ENCODE measurements at regions not wholly inside any gene's neighbourhood (a gene's known extent, or its start where the extent isn't known, plus 50 kb on each side); places are given as distances from the start of the nearest gene placed in this dataset.
"Not testable (repeated sequence)": the region's sequence is repeated elsewhere in the genome, so short reads cannot be mapped to it uniquely, and the experiment has no call there.

GRCh38 chr3:44130249-44130648, 111.4 kb upstream of the TOPAZ1 start:
- DNase-seq (ENCODE audit: low read depth in 2 of 2): no peak

- no peak for DNase-seq (ENCODE audit: low read depth in 2 of 2)
Measured at GRCh38 chr3:44132061-44132460, 109.6 kb upstream of the TOPAZ1 start.

- no peak for DNase-seq (ENCODE audit: low read depth in 2 of 2)
Measured at GRCh38 chr3:44132593-44132992, 109.1 kb upstream of the TOPAZ1 start.

GRCh38 chr3:44136421-44136820, 105.3 kb upstream of the TOPAZ1 start:
- DNase-seq (ENCODE audit: low read depth in 2 of 2): no peak

GRCh38 chr3:44146073-44146472, 95.6 kb upstream of the TOPAZ1 start:
- no peak for DNase-seq (ENCODE audit: low read depth in 2 of 2)

- DNase-seq (ENCODE audit: low read depth in 2 of 2): no peak
Measured at GRCh38 chr3:44159696-44160300, 81.9 kb upstream of the TOPAZ1 start.

GRCh38 chr3:44160818-44161217, 80.9 kb upstream of the TOPAZ1 start:
- DNase-seq (ENCODE audit: low read depth in 2 of 2): no peak

- no peak for DNase-seq (ENCODE audit: low read depth in 2 of 2)
Measured at GRCh38 chr3:44171891-44172290, 69.8 kb upstream of the TOPAZ1 start.

- DNase-seq (ENCODE audit: low read depth in 2 of 2): not testable (repeated sequence)
Measured at GRCh38 chr3:44172701-44173100, 69.0 kb upstream of the TOPAZ1 start.

GRCh38 chr3:44173263-44173662, 68.4 kb upstream of the TOPAZ1 start:
- DNase-seq (ENCODE audit: low read depth in 2 of 2): no peak

- DNase-seq (ENCODE audit: low read depth in 2 of 2): no peak
Measured at GRCh38 chr3:44175070-44175469, 66.6 kb upstream of the TOPAZ1 start.

GRCh38 chr3:44179246-44179645, 62.4 kb upstream of the TOPAZ1 start:
- DNase-seq (ENCODE audit: low read depth in 2 of 2): no peak

GRCh38 chr3:44184319-44184953, 57.2 kb upstream of the TOPAZ1 start:
- no peak for DNase-seq (ENCODE audit: low read depth in 2 of 2)

- no peak for DNase-seq (ENCODE audit: low read depth in 2 of 2)
Measured at GRCh38 chr3:44185396-44185915, 56.2 kb upstream of the TOPAZ1 start.

GRCh38 chr3:44186111-44186672, 55.5 kb upstream of the TOPAZ1 start:
- DNase-seq (ENCODE audit: low read depth in 2 of 2): no peak

GRCh38 chr3:44186712-44187111, 55.0 kb upstream of the TOPAZ1 start:
- DNase-seq (ENCODE audit: low read depth in 2 of 2): no peak
